GM18502 (cell line): ENCODE measurements at regions not wholly inside any gene's neighbourhood (a gene's known extent, or its start where the extent isn't known, plus 50 kb on each side); places are given as distances from the start of the nearest gene placed in this dataset.

Experiments
- ATAC-seq: cut with Tn5 transposase; IDR thresholded peaks from one replicate; pipeline ENCODE4 v1.9.1; 2021; ENCODE audit warnings: mild to moderate bottlenecking; ENCODE audit not compliant: unreplicated experiment, poor library complexity

GRCh38 chr5:93022796-93023447 lies 558.1 kb downstream of the NR2F1-AS1 start:
- no peak for ATAC-seq

GRCh38 chr5:93022211-93022610 lies 558.8 kb downstream of the NR2F1-AS1 start:
- ATAC-seq = no peak

GRCh38 chr5:93019896-93020295 lies 561.1 kb downstream of the NR2F1-AS1 start:
- ATAC-seq = no peak

- no peak for ATAC-seq
Observed at GRCh38 chr5:93018461-93018860, 562.6 kb downstream of the NR2F1-AS1 start.

GRCh38 chr5:93017849-93018248 lies 563.2 kb downstream of the NR2F1-AS1 start:
- ATAC-seq = no peak

- ATAC-seq = no peak
Observed at GRCh38 chr5:93017376-93017775, 563.6 kb downstream of the NR2F1-AS1 start.

GRCh38 chr5:93010616-93011015 lies 570.4 kb downstream of the NR2F1-AS1 start:
- ATAC-seq = no peak

GRCh38 chr5:93010037-93010436 lies 571.0 kb downstream of the NR2F1-AS1 start:
- no peak for ATAC-seq

- no peak for ATAC-seq
Observed at GRCh38 chr5:93008502-93009207, 572.4 kb downstream of the NR2F1-AS1 start.

- ATAC-seq = no peak
Observed at GRCh38 chr5:93006915-93007314, 574.1 kb downstream of the NR2F1-AS1 start.

- ATAC-seq = no peak
Observed at GRCh38 chr5:92998456-92998855, 582.6 kb downstream of the NR2F1-AS1 start.

GRCh38 chr5:92994392-92994791 lies 586.6 kb downstream of the NR2F1-AS1 start:
- ATAC-seq = no peak

- no peak for ATAC-seq
Observed at GRCh38 chr5:92992073-92992472, 588.9 kb downstream of the NR2F1-AS1 start.

- no peak for ATAC-seq
Observed at GRCh38 chr5:92991581-92992067, 589.4 kb downstream of the NR2F1-AS1 start.

- no peak for ATAC-seq
Observed at GRCh38 chr5:92990771-92991170, 590.2 kb downstream of the NR2F1-AS1 start.

GRCh38 chr5:92981001-92981400 lies 600.0 kb downstream of the NR2F1-AS1 start:
- ATAC-seq = no peak

- ATAC-seq = no peak
Observed at GRCh38 chr5:92980491-92980890, 600.5 kb downstream of the NR2F1-AS1 start.

GRCh38 chr5:92979716-92980115 lies 601.3 kb downstream of the NR2F1-AS1 start:
- no peak for ATAC-seq

GRCh38 chr5:92977846-92978540 lies 603.0 kb downstream of the NR2F1-AS1 start:
- ATAC-seq = no peak

- ATAC-seq = no peak
Observed at GRCh38 chr5:92976156-92976555, 604.9 kb downstream of the NR2F1-AS1 start.

- ATAC-seq = no peak
Observed at GRCh38 chr5:92969781-92970237, 611.2 kb downstream of the NR2F1-AS1 start.
